ENCODE measurements at regions not wholly inside any gene's neighbourhood (a gene's known extent, or its start where the extent isn't known, plus 50 kb on each side); places are given as distances from the start of the nearest gene placed in this dataset.

DNA sequence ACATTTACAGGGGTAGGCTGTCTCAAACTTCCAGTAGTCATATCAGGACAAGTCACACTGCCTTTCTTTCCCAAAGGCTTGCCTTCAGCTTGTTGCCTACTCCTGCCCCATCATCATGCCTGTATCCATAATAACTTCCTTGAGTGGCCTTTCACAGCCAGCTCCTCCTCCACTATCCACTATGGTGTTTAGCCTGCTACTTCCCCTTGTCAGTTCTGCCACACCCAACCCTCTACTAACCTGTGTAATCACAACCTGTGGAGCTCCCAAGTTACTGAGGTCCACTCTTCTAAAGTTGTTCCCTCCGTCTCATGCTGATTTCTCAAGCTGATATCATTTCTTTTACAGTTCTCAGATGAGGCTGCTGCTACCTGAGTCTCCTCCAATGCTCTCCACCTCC lies 159.9 kb downstream of the BMP4 start:
- TF ChIP-seq, protein P1, sequence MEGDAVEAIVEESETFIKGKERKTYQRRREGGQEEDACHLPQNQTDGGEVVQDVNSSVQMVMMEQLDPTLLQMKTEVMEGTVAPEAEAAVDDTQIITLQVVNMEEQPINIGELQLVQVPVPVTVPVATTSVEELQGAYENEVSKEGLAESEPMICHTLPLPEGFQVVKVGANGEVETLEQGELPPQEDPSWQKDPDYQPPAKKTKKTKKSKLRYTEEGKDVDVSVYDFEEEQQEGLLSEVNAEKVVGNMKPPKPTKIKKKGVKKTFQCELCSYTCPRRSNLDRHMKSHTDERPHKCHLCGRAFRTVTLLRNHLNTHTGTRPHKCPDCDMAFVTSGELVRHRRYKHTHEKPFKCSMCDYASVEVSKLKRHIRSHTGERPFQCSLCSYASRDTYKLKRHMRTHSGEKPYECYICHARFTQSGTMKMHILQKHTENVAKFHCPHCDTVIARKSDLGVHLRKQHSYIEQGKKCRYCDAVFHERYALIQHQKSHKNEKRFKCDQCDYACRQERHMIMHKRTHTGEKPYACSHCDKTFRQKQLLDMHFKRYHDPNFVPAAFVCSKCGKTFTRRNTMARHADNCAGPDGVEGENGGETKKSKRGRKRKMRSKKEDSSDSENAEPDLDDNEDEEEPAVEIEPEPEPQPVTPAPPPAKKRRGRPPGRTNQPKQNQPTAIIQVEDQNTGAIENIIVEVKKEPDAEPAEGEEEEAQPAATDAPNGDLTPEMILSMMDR (conservative IDR thresholded peaks at IDR 0.05; ENCODE audit: low read depth in 2 of 2), result no peak
- TF ChIP-seq, protein P2, sequence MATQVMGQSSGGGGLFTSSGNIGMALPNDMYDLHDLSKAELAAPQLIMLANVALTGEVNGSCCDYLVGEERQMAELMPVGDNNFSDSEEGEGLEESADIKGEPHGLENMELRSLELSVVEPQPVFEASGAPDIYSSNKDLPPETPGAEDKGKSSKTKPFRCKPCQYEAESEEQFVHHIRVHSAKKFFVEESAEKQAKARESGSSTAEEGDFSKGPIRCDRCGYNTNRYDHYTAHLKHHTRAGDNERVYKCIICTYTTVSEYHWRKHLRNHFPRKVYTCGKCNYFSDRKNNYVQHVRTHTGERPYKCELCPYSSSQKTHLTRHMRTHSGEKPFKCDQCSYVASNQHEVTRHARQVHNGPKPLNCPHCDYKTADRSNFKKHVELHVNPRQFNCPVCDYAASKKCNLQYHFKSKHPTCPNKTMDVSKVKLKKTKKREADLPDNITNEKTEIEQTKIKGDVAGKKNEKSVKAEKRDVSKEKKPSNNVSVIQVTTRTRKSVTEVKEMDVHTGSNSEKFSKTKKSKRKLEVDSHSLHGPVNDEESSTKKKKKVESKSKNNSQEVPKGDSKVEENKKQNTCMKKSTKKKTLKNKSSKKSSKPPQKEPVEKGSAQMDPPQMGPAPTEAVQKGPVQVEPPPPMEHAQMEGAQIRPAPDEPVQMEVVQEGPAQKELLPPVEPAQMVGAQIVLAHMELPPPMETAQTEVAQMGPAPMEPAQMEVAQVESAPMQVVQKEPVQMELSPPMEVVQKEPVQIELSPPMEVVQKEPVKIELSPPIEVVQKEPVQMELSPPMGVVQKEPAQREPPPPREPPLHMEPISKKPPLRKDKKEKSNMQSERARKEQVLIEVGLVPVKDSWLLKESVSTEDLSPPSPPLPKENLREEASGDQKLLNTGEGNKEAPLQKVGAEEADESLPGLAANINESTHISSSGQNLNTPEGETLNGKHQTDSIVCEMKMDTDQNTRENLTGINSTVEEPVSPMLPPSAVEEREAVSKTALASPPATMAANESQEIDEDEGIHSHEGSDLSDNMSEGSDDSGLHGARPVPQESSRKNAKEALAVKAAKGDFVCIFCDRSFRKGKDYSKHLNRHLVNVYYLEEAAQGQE (IDR thresholded peaks at IDR 0.05; ENCODE audit: unreplicated experiment), result no peak
- TF ChIP-seq POLR2AphosphoS5 (IDR thresholded peaks at IDR 0.05; ENCODE audit: low read depth), result no peak

All from GM23338 (cell line).